ENCODE measurements at regions not wholly inside any gene's neighbourhood (a gene's known extent, or its start where the extent isn't known, plus 50 kb on each side); places are given as distances from the start of the nearest gene placed in this dataset.

GRCh38 chr15:69903470-69904469 lies 193.9 kb downstream of the TLE3 start:
- no peaks in the 10 kb centered on the region for H3K9me3 ChIP-seq
- H3K4me3 ChIP-seq = no peak overlapping the region
- no peak for ATAC-seq (ENCODE audit: insufficient number of reproducible peaks, low FRiP score, low read depth)
- no peaks in the 10 kb centered on the region for H3K36me3 ChIP-seq
- TF ChIP-seq, protein P1, sequence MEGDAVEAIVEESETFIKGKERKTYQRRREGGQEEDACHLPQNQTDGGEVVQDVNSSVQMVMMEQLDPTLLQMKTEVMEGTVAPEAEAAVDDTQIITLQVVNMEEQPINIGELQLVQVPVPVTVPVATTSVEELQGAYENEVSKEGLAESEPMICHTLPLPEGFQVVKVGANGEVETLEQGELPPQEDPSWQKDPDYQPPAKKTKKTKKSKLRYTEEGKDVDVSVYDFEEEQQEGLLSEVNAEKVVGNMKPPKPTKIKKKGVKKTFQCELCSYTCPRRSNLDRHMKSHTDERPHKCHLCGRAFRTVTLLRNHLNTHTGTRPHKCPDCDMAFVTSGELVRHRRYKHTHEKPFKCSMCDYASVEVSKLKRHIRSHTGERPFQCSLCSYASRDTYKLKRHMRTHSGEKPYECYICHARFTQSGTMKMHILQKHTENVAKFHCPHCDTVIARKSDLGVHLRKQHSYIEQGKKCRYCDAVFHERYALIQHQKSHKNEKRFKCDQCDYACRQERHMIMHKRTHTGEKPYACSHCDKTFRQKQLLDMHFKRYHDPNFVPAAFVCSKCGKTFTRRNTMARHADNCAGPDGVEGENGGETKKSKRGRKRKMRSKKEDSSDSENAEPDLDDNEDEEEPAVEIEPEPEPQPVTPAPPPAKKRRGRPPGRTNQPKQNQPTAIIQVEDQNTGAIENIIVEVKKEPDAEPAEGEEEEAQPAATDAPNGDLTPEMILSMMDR (IDR thresholded peaks at IDR 0.05) = no peak
- no peak overlapping the region for H3K27ac ChIP-seq
- H3K27me3 ChIP-seq (replicated peaks; ENCODE audit: insufficient read depth) = no peaks in the 10 kb centered on the region
- peaks cover 4 to 15% of the 10 kb centered on the region in 2 donors for H3K4me1 ChIP-seq (ENCODE audit: control insufficient read depth in 1 of 2, low read depth in 2 of 2)
- no peak for DNase-seq (ENCODE audit: low spot score)

DNA sequence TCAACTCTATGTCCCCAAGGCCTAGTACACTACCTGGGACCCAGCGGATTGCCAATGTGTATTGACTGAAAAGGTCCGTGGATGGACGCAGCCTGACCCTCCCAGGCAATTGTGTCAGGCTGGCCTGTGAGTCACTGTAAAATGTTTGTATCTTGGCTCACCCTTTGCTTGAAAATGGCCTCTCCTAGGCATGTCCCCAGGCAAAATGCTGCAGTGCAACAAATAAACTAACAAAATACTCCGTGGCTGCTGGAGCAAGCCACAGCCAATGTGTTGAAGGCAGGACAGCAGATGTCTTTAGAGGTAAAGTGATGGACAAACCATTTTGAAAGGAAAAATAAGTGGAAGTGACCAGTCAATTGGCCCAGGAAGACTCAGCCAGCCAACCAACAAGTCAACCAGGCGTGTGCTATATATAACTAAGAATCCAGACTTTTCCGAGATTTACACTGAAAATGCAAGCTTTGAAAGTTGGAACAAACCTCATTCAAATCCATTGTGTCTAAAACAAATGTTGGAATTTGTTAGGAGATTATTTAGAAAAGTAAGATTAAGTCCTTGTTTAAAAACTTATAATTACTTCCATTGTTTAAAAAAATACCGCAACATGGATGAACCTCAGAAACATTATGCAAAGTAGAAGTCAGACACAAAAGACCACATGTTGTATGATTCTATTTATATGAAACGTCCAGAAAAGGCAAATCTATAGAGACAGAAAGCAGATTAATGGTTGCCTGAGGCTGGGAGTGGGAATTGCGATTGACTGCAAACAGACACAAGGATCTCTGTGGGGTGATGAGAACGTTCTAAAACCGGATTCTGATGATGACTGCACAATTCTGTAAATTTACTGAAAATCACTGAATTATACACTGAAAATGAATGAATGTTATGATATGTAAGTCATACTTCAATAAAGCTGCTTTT lies 191.2 kb downstream of the TLE3 start:
- Histone ChIP-seq H3K4me3 (no peak overlapping the region), H3K27ac (no peak overlapping the region), H3K27me3 (replicated peaks; ENCODE audit: insufficient read depth) (no peaks in the 10 kb centered on the region), H3K4me1 (ENCODE audit: control insufficient read depth in 1 of 2, low read depth in 2 of 2) (peaks cover 4 to 15% of the 10 kb centered on the region in 2 donors), H3K9me3 (no peaks in the 10 kb centered on the region), H3K36me3 (no peaks in the 10 kb centered on the region)
- ATAC-seq (ENCODE audit: insufficient number of reproducible peaks, low FRiP score, low read depth) (no peak), DNase-seq (ENCODE audit: low spot score) (no peak)
- TF ChIP-seq, protein P1 (IDR thresholded peaks at IDR 0.05) = no peak

- DNase-seq (ENCODE audit: low spot score) (no peak), ATAC-seq (ENCODE audit: insufficient number of reproducible peaks, low FRiP score, low read depth) (no peak)
- no peaks in the 10 kb centered on the region for H3K36me3 ChIP-seq
- no peak overlapping the region for H3K4me3 ChIP-seq
- TF ChIP-seq, protein P1 (IDR thresholded peaks at IDR 0.05) = no peak
- no peak overlapping the region for H3K27ac ChIP-seq
- H3K27me3 ChIP-seq (replicated peaks; ENCODE audit: insufficient read depth) = no peaks in the 10 kb centered on the region
- H3K9me3 ChIP-seq = no peaks in the 10 kb centered on the region
- H3K4me1 ChIP-seq (ENCODE audit: control insufficient read depth in 1 of 2, low read depth in 2 of 2) = peaks cover 4 to 15% of the 10 kb centered on the region in 2 donors
Measured at GRCh38 chr15:69908060-69908459, 189.7 kb downstream of the TLE3 start.

GRCh38 chr15:69908590-69909420 lies 188.9 kb downstream of the TLE3 start:
- TF ChIP-seq, protein P1 (IDR thresholded peaks at IDR 0.05) = no peak
- no peak for DNase-seq (ENCODE audit: low spot score)
- Histone ChIP-seq H3K27me3 (replicated peaks; ENCODE audit: insufficient read depth) (no peaks in the 10 kb centered on the region), H3K36me3 (no peaks in the 10 kb centered on the region), H3K4me1 (ENCODE audit: control insufficient read depth in 1 of 2, low read depth in 2 of 2) (peaks cover 4 to 7% of the 10 kb centered on the region in 2 donors), H3K4me3 (no peak overlapping the region), H3K9me3 (no peaks in the 10 kb centered on the region), H3K27ac (no peak overlapping the region)
- no peak for ATAC-seq (ENCODE audit: insufficient number of reproducible peaks, low FRiP score, low read depth)
